ENCODE measurements at regions not wholly inside any gene's neighbourhood (a gene's known extent, or its start where the extent isn't known, plus 50 kb on each side); places are given as distances from the start of the nearest gene placed in this dataset.

DNA sequence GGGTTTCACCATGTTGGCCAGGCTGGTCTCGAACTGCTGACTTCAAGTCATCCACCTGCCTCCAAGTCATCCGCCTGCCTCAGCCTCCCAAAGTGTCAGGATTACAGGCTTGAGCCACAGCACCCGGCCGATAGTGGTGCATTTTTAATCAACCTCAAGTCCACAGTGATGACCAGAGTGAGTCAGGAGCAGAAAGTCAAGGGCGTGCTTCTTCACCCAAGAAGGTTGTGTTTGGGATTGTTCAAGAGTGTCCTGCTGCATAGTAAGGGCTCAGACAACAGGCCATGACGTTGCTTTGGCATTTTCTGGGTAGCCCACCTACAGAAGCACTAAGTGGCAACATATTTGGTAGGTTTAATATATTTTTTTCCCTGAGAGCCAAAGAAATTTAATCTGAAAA lies 108.3 kb upstream of the FAM20A start:
- no peaks in the 10 kb centered on the region for H3K9me3 ChIP-seq (replicated peaks; ENCODE audit: control insufficient read depth, insufficient read depth, low read length)
- H3K4me2 ChIP-seq (ENCODE audit: control insufficient read depth, insufficient read depth): no peak overlapping the region
- H3K4me1 ChIP-seq (ENCODE audit: control insufficient read depth, insufficient read depth, low read length): no peaks in the 10 kb centered on the region
- no peak overlapping the region for H3K27ac ChIP-seq (ENCODE audit: control insufficient read depth, insufficient read depth)
- H4K20me1 ChIP-seq (ENCODE audit: control insufficient read depth, insufficient read depth): no peaks in the 10 kb centered on the region
- no peak for TF ChIP-seq EGR1 (IDR thresholded peaks at IDR 0.05; ENCODE audit: borderline replicate concordance in 1 of 2, low read depth in 2 of 2, low read length in 2 of 2)
- no peak for TF ChIP-seq TCF3 (IDR thresholded peaks at IDR 0.05; ENCODE audit: borderline replicate concordance, insufficient read depth, low read depth, low read length)
- TF ChIP-seq, protein P1, sequence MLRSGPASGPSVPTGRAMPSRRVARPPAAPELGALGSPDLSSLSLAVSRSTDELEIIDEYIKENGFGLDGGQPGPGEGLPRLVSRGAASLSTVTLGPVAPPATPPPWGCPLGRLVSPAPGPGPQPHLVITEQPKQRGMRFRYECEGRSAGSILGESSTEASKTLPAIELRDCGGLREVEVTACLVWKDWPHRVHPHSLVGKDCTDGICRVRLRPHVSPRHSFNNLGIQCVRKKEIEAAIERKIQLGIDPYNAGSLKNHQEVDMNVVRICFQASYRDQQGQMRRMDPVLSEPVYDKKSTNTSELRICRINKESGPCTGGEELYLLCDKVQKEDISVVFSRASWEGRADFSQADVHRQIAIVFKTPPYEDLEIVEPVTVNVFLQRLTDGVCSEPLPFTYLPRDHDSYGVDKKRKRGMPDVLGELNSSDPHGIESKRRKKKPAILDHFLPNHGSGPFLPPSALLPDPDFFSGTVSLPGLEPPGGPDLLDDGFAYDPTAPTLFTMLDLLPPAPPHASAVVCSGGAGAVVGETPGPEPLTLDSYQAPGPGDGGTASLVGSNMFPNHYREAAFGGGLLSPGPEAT (IDR thresholded peaks at IDR 0.05; ENCODE audit: low read depth): no peak
- no peak for TF ChIP-seq MEF2A (IDR thresholded peaks at IDR 0.05; ENCODE audit: insufficient read depth, low read depth, low read length)
- TF ChIP-seq BCL11A (IDR thresholded peaks at IDR 0.05; ENCODE audit: low read depth, low read length): no peak
- no peak for TF ChIP-seq ZNF274 (IDR thresholded peaks at IDR 0.05; ENCODE audit: insufficient read depth, insufficient read length)
- TF ChIP-seq, protein P2, sequence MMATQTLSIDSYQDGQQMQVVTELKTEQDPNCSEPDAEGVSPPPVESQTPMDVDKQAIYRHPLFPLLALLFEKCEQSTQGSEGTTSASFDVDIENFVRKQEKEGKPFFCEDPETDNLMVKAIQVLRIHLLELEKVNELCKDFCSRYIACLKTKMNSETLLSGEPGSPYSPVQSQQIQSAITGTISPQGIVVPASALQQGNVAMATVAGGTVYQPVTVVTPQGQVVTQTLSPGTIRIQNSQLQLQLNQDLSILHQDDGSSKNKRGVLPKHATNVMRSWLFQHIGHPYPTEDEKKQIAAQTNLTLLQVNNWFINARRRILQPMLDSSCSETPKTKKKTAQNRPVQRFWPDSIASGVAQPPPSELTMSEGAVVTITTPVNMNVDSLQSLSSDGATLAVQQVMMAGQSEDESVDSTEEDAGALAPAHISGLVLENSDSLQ (IDR thresholded peaks at IDR 0.05): no peak
- TF ChIP-seq NFXL1 (IDR thresholded peaks at IDR 0.05; ENCODE audit: borderline replicate concordance): no peak
- TF ChIP-seq SPI1 (IDR thresholded peaks at IDR 0.05; ENCODE audit: borderline replicate concordance, insufficient read depth, low read depth, low read length): no peak
- no peak for TF ChIP-seq SUZ12 (IDR thresholded peaks at IDR 0.05; ENCODE audit: unreplicated experiment)
- TF ChIP-seq MEF2B (IDR thresholded peaks at IDR 0.05; ENCODE audit: partially characterized antibody, poor library complexity, severe bottlenecking): no peak
- TF ChIP-seq, protein P3, sequence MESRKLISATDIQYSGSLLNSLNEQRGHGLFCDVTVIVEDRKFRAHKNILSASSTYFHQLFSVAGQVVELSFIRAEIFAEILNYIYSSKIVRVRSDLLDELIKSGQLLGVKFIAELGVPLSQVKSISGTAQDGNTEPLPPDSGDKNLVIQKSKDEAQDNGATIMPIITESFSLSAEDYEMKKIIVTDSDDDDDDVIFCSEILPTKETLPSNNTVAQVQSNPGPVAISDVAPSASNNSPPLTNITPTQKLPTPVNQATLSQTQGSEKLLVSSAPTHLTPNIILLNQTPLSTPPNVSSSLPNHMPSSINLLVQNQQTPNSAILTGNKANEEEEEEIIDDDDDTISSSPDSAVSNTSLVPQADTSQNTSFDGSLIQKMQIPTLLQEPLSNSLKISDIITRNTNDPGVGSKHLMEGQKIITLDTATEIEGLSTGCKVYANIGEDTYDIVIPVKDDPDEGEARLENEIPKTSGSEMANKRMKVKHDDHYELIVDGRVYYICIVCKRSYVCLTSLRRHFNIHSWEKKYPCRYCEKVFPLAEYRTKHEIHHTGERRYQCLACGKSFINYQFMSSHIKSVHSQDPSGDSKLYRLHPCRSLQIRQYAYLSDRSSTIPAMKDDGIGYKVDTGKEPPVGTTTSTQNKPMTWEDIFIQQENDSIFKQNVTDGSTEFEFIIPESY (IDR thresholded peaks at IDR 0.05): no peak
- TF ChIP-seq CREB1 (IDR thresholded peaks at IDR 0.05; ENCODE audit: low read depth): no peak
- TF ChIP-seq STAT3 (IDR thresholded peaks at IDR 0.05; ENCODE audit: low read depth, low read length): no peak
- no peak for TF ChIP-seq NBN (IDR thresholded peaks at IDR 0.05)
- CTCF ChIA-PET: no interaction called here
- FAIRE-seq: no peak
- H2AFZ ChIP-seq (ENCODE audit: control insufficient read depth, low read depth, low read length): no peak overlapping the region
- H3K4me3 ChIP-seq: no peak overlapping the region
- BruUV-seq (replicated peaks): no TSS peak
- SMC1A ChIA-PET (ENCODE audit: uncharacterized antibody, unreplicated experiment): no interaction called here
- ATAC-seq: no peak
- in situ Hi-C loops (cut with MboI): no loop called here
- no peaks in the 10 kb centered on the region for H3K79me2 ChIP-seq (ENCODE audit: control insufficient read depth, insufficient read depth, low read length)
- WGBS (ENCODE audit: insufficient coverage, insufficient replicate concordance, low lambda C conversion rate, missing lambda C conversion rate): 14% methylated on average over 6 of the region's 6 CpGs
- POLR2A ChIA-PET: no interaction called here
- RAD21 ChIA-PET (ENCODE audit: unreplicated experiment): no interaction called here
- no peaks in the 10 kb centered on the region for H3K36me3 ChIP-seq (ENCODE audit: control insufficient read depth in 2 of 2, insufficient read depth in 2 of 2, low read length in 1 of 2)
- intact Hi-C loops (cut with micrococcal nuclease; ENCODE audit: unreplicated experiment): no loop called here
- no peak for DNase-seq (ENCODE audit: low read depth, low spot score)
- no peak overlapping the region for H3K9ac ChIP-seq (ENCODE audit: control insufficient read depth, insufficient read depth, low read length)
- H3K27me3 ChIP-seq (replicated peaks in 1 of 2; ENCODE audit: control insufficient read depth in 2 of 2, insufficient read depth in 2 of 2, low read length in 1 of 2): no peaks in the 10 kb centered on the region; a peak in 1 of 4 replicates
